Suprapubic skin (tissue), 4 donors: ENCODE measurements at regions not wholly inside any gene's neighbourhood (a gene's known extent, or its start where the extent isn't known, plus 50 kb on each side); places are given as distances from the start of the nearest gene placed in this dataset.

ENCODE experiments used
- DNase-seq, 2 donors: peaks; one replicate each; pipeline ENCODE4 v3.0.0-alpha.2; 2019; ENCODE audit warnings: low spot score in 2 of 2
- H3K27ac ChIP-seq: fragments of 200-600 bp; sonication (generic); one replicate; pipeline ENCODE4 v1.5.1; 2019
- H3K27me3 ChIP-seq: fragments of 200-600 bp; sonication (generic); one replicate; pipeline ENCODE4 v1.5.1; 2019
- H3K36me3 ChIP-seq: fragments of 200-600 bp; sonication (generic); one replicate; pipeline ENCODE4 v1.5.1; 2019
- H3K4me1 ChIP-seq: fragments of 200-600 bp; sonication (generic); one replicate; pipeline ENCODE4 v1.5.1; 2019
- H3K4me3 ChIP-seq: fragments of 200-600 bp; sonication (generic); one replicate; pipeline ENCODE4 v1.5.1; 2019; ENCODE audit warnings: mild to moderate bottlenecking
- H3K9me3 ChIP-seq: fragments of 200-600 bp; sonication (generic); one replicate; pipeline ENCODE4 v1.5.1; 2019
- EP300 ChIP-seq: sonication (generic); formaldehyde crosslinking; IDR thresholded peaks from one replicate; pipeline ENCODE4 v1.6.1; 2017; ENCODE audit warnings: antibody characterized with exemption
- POLR2A ChIP-seq, 2 donors: fragments of 450-650 bp; IDR thresholded peaks; one replicate each; pipeline ENCODE4 v1.6.1; 2017; ENCODE audit warnings: antibody characterized with exemption in 2 of 2, mild to moderate bottlenecking in 2 of 2, moderate library complexity in 2 of 2
- POLR2AphosphoS5 ChIP-seq, 3 donors: sonication (generic); formaldehyde crosslinking; IDR thresholded peaks; one replicate each; pipeline ENCODE4 v1.6.1; 2017; ENCODE audit warnings: antibody characterized with exemption in 3 of 3
- WGBS: methylation state at CpG from one replicate; pipeline ENCODE4 v1.1.5; 2018; 5-methylcytosine and 5-hydroxymethylcytosine counted together
- TF ChIP-seq, protein P1 (sequence below), 2 donors: fragments of 200-600 bp in 1 of 2; fragments of 450-650 bp in 1 of 2; sonication (generic) in 1 of 2; IDR thresholded peaks; one replicate each; pipeline ENCODE4 v1.5.1; 2016 to 2019; ENCODE audit warnings: antibody characterized with exemption in 2 of 2, mild to moderate bottlenecking in 1 of 2, moderate library complexity in 1 of 2

DNA sequence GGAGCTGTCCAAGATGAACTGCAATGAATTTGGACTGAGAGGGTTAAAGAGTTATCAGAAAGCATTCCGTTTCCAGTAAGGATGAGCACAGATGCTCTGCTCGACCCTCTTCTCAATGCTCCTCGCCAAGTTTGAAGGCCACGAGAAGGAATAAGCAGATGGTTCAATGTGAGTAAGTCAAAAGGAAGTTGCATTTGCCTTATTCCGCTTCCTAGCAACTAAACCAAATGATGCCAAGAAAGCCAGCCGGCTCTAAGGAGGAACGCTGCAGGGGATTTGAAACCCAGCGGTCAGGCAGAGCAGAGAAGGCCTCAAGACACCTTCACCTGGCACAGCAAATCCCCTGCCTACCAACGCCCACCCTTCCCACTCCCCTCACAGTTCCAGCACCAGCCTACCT, 52.1 kb upstream of the CNEP1R1 start:
- TF ChIP-seq POLR2AphosphoS5 (IDR thresholded peaks at IDR 0.05) (no peak), POLR2A (IDR thresholded peaks at IDR 0.05) (no peak), EP300 (no peak)
- TF ChIP-seq, protein P1, sequence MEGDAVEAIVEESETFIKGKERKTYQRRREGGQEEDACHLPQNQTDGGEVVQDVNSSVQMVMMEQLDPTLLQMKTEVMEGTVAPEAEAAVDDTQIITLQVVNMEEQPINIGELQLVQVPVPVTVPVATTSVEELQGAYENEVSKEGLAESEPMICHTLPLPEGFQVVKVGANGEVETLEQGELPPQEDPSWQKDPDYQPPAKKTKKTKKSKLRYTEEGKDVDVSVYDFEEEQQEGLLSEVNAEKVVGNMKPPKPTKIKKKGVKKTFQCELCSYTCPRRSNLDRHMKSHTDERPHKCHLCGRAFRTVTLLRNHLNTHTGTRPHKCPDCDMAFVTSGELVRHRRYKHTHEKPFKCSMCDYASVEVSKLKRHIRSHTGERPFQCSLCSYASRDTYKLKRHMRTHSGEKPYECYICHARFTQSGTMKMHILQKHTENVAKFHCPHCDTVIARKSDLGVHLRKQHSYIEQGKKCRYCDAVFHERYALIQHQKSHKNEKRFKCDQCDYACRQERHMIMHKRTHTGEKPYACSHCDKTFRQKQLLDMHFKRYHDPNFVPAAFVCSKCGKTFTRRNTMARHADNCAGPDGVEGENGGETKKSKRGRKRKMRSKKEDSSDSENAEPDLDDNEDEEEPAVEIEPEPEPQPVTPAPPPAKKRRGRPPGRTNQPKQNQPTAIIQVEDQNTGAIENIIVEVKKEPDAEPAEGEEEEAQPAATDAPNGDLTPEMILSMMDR (IDR thresholded peaks at IDR 0.05): no peak
- Histone ChIP-seq H3K36me3 (no peaks in the 10 kb centered on the region), H3K27ac (no peak overlapping the region), H3K4me1 (no peaks in the 10 kb centered on the region), H3K9me3 (peaks cover 4% of the 10 kb centered on the region), H3K4me3 (no peak overlapping the region), H3K27me3 (peaks cover 20% of the 10 kb centered on the region)
- DNase-seq: no peak
- WGBS: 65% methylated on average over 9 of the region's 9 CpGs
